Activated CD8-positive, alpha-beta memory T cell treated with anti-CD3 and anti-CD28 coated beads, Interleukin-2, amount 50 U/mL, for 48 hours (primary cell): ENCODE measurements at regions not wholly inside any gene's neighbourhood (a gene's known extent, or its start where the extent isn't known, plus 50 kb on each side); places are given as distances from the start of the nearest gene placed in this dataset.
"Not testable (repeated sequence)": the region's sequence is repeated elsewhere in the genome, so short reads cannot be mapped to it uniquely, and the experiment has no call there.

ENCODE experiments used
- DNase-seq: peaks from one replicate; pipeline ENCODE4 v3.0.0-alpha.2; 2020

- DNase-seq: no peak
Measured at GRCh38 chr14:83533734-83534133, 1996.2 kb upstream of the FLRT2 start.

GRCh38 chr14:83534995-83535394, 1994.9 kb upstream of the FLRT2 start:
- DNase-seq: no peak

- no peak for DNase-seq
Measured at GRCh38 chr14:83535444-83535843, 1994.5 kb upstream of the FLRT2 start.

- no peak for DNase-seq
Measured at GRCh38 chr14:83541147-83541546, 1988.8 kb upstream of the FLRT2 start.

- no peak for DNase-seq
Measured at GRCh38 chr14:83548061-83548839, 1981.7 kb upstream of the FLRT2 start.

- no peak for DNase-seq
Measured at GRCh38 chr14:83556065-83556464, 1973.9 kb upstream of the FLRT2 start.

- no peak for DNase-seq
Measured at GRCh38 chr14:83556746-83557453, 1973.0 kb upstream of the FLRT2 start.

GRCh38 chr14:83558946-83559345, 1971.0 kb upstream of the FLRT2 start:
- DNase-seq: no peak

GRCh38 chr14:83559721-83560120, 1970.2 kb upstream of the FLRT2 start:
- no peak for DNase-seq

- no peak for DNase-seq
Measured at GRCh38 chr14:83561261-83561660, 1968.7 kb upstream of the FLRT2 start.

GRCh38 chr14:83566567-83566966, 1963.4 kb upstream of the FLRT2 start:
- no peak for DNase-seq

- no peak for DNase-seq
Measured at GRCh38 chr14:83568141-83568540, 1961.8 kb upstream of the FLRT2 start.

- no peak for DNase-seq
Measured at GRCh38 chr14:83575301-83575700, 1954.6 kb upstream of the FLRT2 start.

- no peak for DNase-seq
Measured at GRCh38 chr14:83583201-83583600, 1946.7 kb upstream of the FLRT2 start.

GRCh38 chr14:83594874-83595273, 1935.1 kb upstream of the FLRT2 start:
- DNase-seq: no peak

GRCh38 chr14:83607682-83608081, 1922.3 kb upstream of the FLRT2 start:
- no peak for DNase-seq

GRCh38 chr14:83611491-83611890, 1918.5 kb upstream of the FLRT2 start:
- DNase-seq: no peak

GRCh38 chr14:83611906-83612390, 1918.0 kb upstream of the FLRT2 start:
- DNase-seq: no peak

GRCh38 chr14:83614956-83615355, 1915.0 kb upstream of the FLRT2 start:
- no peak for DNase-seq

GRCh38 chr14:83624541-83624940, 1905.4 kb upstream of the FLRT2 start:
- DNase-seq: no peak

- DNase-seq: no peak
Measured at GRCh38 chr14:83632375-83632774, 1897.6 kb upstream of the FLRT2 start.

- DNase-seq: no peak
Measured at GRCh38 chr14:83638748-83639504, 1891.0 kb upstream of the FLRT2 start.

GRCh38 chr14:83639505-83639875, 1890.5 kb upstream of the FLRT2 start:
- not testable (repeated sequence) for DNase-seq

GRCh38 chr14:83646228-83646627, 1883.7 kb upstream of the FLRT2 start:
- no peak for DNase-seq
